ENCODE measurements at regions not wholly inside any gene's neighbourhood (a gene's known extent, or its start where the extent isn't known, plus 50 kb on each side); places are given as distances from the start of the nearest gene placed in this dataset.

GRCh38 chr16:80117556-80118130, 423.1 kb upstream of the DYNLRB2 start:
- TF ChIP-seq EP300 (IDR thresholded peaks at IDR 0.05) = no peak
- TF ChIP-seq, protein P1, sequence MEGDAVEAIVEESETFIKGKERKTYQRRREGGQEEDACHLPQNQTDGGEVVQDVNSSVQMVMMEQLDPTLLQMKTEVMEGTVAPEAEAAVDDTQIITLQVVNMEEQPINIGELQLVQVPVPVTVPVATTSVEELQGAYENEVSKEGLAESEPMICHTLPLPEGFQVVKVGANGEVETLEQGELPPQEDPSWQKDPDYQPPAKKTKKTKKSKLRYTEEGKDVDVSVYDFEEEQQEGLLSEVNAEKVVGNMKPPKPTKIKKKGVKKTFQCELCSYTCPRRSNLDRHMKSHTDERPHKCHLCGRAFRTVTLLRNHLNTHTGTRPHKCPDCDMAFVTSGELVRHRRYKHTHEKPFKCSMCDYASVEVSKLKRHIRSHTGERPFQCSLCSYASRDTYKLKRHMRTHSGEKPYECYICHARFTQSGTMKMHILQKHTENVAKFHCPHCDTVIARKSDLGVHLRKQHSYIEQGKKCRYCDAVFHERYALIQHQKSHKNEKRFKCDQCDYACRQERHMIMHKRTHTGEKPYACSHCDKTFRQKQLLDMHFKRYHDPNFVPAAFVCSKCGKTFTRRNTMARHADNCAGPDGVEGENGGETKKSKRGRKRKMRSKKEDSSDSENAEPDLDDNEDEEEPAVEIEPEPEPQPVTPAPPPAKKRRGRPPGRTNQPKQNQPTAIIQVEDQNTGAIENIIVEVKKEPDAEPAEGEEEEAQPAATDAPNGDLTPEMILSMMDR (IDR thresholded peaks at IDR 0.05) = no peak
- no peak for TF ChIP-seq POLR2A (IDR thresholded peaks at IDR 0.05)
